ENCODE measurements at regions not wholly inside any gene's neighbourhood (a gene's known extent, or its start where the extent isn't known, plus 50 kb on each side); places are given as distances from the start of the nearest gene placed in this dataset.

DNA sequence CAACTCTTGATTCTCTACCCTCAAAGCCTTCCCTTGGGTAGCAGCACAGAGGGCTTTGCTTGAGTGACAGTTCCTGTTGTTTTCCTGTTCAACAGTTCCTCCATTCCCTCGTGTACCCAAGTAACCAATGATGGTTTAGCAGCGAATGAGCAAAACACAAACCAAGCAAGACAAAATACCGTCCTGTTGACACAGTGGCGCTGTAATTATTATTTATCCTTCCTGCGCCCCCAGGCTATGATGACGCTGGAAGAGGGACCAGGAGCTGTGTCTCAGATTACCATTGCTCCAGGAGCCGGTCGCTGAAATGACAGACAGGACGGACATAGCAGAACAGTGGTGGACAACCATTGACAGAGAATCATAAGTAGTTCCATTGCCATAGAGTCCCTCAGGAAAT lies 154.8 kb downstream of the GADD45G start:
- Histone ChIP-seq H3K4me1 (ENCODE audit: control insufficient read depth, extremely low read depth, insufficient read depth, low read length) (no peaks in the 10 kb centered on the region), H3K4me2 (ENCODE audit: control insufficient read depth, extremely low read depth, insufficient read depth, low read depth, low read length) (no peak overlapping the region), H3K79me2 (ENCODE audit: control insufficient read depth, insufficient read depth, low read length) (no peaks in the 10 kb centered on the region), H3K9me3 (ENCODE audit: control insufficient read depth, low read depth, low read length) (no peaks in the 10 kb centered on the region), H3K27ac (ENCODE audit: control insufficient read depth, insufficient read depth, low read length) (no peak overlapping the region), H3K27me3 (ENCODE audit: control insufficient read depth, extremely low read depth, insufficient read depth, low read length) (no peaks in the 10 kb centered on the region), H3K9ac (ENCODE audit: control insufficient read depth, extremely low read depth, insufficient read depth, low read length) (no peak overlapping the region), H2AFZ (ENCODE audit: control insufficient read depth, low read length) (no peak overlapping the region), H3K36me3 (ENCODE audit: control insufficient read depth in 2 of 2, extremely low read depth in 1 of 2, insufficient read depth in 2 of 2, low read length in 2 of 2) (no peaks in the 10 kb centered on the region), H3K4me3 (ENCODE audit: control insufficient read depth in 2 of 3, extremely low read depth in 1 of 3, insufficient read depth in 2 of 3, low read depth in 1 of 3, low read length in 3 of 3) (no peak overlapping the region), H3K9me1 (ENCODE audit: control insufficient read depth, extremely low read depth, insufficient read depth, low read length) (no peaks in the 10 kb centered on the region), H4K20me1 (ENCODE audit: control insufficient read depth, extremely low read depth, insufficient read depth, low read length) (no peaks in the 10 kb centered on the region)
- dilution Hi-C loops (cut with MboI; ENCODE audit: extremely low pct_ligation_motif_present, low sequenced_read_pairs): no loop called here
- FAIRE-seq (no peak), DNase-seq (ENCODE audit: low read depth, low spot score) (no peak)
- no peak for TF ChIP-seq EZH2 (IDR thresholded peaks at IDR 0.05; ENCODE audit: low read length)
- TF ChIP-seq, protein P1, sequence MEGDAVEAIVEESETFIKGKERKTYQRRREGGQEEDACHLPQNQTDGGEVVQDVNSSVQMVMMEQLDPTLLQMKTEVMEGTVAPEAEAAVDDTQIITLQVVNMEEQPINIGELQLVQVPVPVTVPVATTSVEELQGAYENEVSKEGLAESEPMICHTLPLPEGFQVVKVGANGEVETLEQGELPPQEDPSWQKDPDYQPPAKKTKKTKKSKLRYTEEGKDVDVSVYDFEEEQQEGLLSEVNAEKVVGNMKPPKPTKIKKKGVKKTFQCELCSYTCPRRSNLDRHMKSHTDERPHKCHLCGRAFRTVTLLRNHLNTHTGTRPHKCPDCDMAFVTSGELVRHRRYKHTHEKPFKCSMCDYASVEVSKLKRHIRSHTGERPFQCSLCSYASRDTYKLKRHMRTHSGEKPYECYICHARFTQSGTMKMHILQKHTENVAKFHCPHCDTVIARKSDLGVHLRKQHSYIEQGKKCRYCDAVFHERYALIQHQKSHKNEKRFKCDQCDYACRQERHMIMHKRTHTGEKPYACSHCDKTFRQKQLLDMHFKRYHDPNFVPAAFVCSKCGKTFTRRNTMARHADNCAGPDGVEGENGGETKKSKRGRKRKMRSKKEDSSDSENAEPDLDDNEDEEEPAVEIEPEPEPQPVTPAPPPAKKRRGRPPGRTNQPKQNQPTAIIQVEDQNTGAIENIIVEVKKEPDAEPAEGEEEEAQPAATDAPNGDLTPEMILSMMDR (optimal IDR thresholded peaks at IDR 0.05 in 1 of 3, IDR thresholded peaks at IDR 0.05 in 1 of 3, conservative IDR thresholded peaks at IDR 0.05 in 1 of 3; ENCODE audit: extremely low read depth in 1 of 3, insufficient read depth in 2 of 3, low read length in 3 of 3): no peak

DNA sequence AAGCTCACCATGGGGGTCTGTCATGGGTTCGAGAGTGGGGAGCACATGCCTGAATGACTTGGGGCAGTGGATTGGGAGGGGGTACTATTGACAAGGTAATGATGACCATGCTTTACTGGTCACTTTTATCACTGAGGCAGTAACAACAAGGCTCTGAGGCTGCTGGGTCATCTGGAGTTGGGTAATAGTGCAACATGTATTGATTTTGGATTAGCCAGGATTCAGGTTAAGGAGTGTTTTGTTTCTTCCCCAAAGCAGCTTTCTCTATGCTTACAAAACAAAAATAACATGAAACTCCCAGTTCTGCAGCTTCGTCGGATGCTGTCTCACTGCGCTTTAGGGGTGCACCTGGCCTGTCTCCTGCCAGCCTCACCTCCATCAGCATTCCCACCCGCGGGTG lies 155.3 kb downstream of the GADD45G start:
- Histone ChIP-seq H3K4me1 (ENCODE audit: control insufficient read depth, extremely low read depth, insufficient read depth, low read length) (no peaks in the 10 kb centered on the region), H3K79me2 (ENCODE audit: control insufficient read depth, insufficient read depth, low read length) (no peaks in the 10 kb centered on the region), H3K27ac (ENCODE audit: control insufficient read depth, insufficient read depth, low read length) (no peak overlapping the region), H3K4me2 (ENCODE audit: control insufficient read depth, extremely low read depth, insufficient read depth, low read depth, low read length) (no peak overlapping the region), H3K4me3 (ENCODE audit: control insufficient read depth in 2 of 3, extremely low read depth in 1 of 3, insufficient read depth in 2 of 3, low read depth in 1 of 3, low read length in 3 of 3) (no peak overlapping the region), H3K9me3 (ENCODE audit: control insufficient read depth, low read depth, low read length) (no peaks in the 10 kb centered on the region), H3K9ac (ENCODE audit: control insufficient read depth, extremely low read depth, insufficient read depth, low read length) (no peak overlapping the region), H2AFZ (ENCODE audit: control insufficient read depth, low read length) (no peak overlapping the region), H3K9me1 (ENCODE audit: control insufficient read depth, extremely low read depth, insufficient read depth, low read length) (no peaks in the 10 kb centered on the region), H3K27me3 (ENCODE audit: control insufficient read depth, extremely low read depth, insufficient read depth, low read length) (no peaks in the 10 kb centered on the region), H4K20me1 (ENCODE audit: control insufficient read depth, extremely low read depth, insufficient read depth, low read length) (no peaks in the 10 kb centered on the region), H3K36me3 (ENCODE audit: control insufficient read depth in 2 of 2, extremely low read depth in 1 of 2, insufficient read depth in 2 of 2, low read length in 2 of 2) (no peaks in the 10 kb centered on the region)
- DNase-seq (ENCODE audit: low read depth, low spot score) (no peak), FAIRE-seq (no peak)
- no peak for TF ChIP-seq EZH2 (IDR thresholded peaks at IDR 0.05; ENCODE audit: low read length)
- TF ChIP-seq, protein P1 (optimal IDR thresholded peaks at IDR 0.05 in 1 of 3, IDR thresholded peaks at IDR 0.05 in 1 of 3, conservative IDR thresholded peaks at IDR 0.05 in 1 of 3; ENCODE audit: extremely low read depth in 1 of 3, insufficient read depth in 2 of 3, low read length in 3 of 3): no peak
- dilution Hi-C loops (cut with MboI; ENCODE audit: extremely low pct_ligation_motif_present, low sequenced_read_pairs): no loop called here

Measured in keratinocyte (primary cell).